ENCODE measurements at regions not wholly inside any gene's neighbourhood (a gene's known extent, or its start where the extent isn't known, plus 50 kb on each side); places are given as distances from the start of the nearest gene placed in this dataset.

DNA sequence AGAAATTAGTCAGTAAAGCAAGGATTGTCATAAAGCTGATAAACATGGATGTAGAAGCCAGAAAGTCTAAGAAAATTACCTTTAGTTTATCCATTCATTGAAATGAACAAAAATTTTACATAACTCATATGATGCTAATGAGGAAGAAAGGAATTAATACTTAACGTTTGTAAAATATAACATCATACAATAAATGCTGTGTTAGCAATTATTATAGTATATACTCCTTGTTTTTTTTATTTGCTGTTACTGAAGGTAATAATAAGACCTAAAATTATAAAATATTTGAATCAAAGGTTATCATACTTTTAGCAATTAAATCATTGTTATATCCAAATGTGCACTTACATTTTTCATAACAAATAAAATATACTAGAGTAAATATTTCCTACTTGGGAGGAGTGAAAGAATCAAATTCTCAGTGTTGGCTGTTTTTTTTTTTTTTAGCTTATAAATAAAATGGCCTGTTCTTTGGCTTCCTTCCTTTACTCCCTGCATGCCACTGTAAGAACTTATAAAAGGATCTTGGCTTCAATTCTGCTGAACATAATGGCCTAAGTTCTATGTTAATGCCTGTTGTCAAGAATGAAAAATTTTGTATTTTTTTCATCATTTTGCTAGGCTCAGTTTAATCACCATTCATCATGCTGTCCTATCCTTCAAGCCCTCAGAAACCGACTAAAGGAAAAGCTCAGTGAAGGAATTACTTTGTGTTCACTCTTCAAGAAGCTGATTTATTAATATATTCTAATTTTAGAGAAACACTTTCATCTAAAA lies 167.4 kb upstream of the SLITRK1 start:
- intact Hi-C loops (cut with DNase I): no loop called here
- H3K36me3 ChIP-seq (ENCODE audit: insufficient read depth in 1 of 2, low read depth in 1 of 2): no peaks in the 10 kb centered on the region
- no peak overlapping the region for H3K4me3 ChIP-seq
- DNase-seq (no peak), ATAC-seq (no peak)
- TF ChIP-seq, protein P1, sequence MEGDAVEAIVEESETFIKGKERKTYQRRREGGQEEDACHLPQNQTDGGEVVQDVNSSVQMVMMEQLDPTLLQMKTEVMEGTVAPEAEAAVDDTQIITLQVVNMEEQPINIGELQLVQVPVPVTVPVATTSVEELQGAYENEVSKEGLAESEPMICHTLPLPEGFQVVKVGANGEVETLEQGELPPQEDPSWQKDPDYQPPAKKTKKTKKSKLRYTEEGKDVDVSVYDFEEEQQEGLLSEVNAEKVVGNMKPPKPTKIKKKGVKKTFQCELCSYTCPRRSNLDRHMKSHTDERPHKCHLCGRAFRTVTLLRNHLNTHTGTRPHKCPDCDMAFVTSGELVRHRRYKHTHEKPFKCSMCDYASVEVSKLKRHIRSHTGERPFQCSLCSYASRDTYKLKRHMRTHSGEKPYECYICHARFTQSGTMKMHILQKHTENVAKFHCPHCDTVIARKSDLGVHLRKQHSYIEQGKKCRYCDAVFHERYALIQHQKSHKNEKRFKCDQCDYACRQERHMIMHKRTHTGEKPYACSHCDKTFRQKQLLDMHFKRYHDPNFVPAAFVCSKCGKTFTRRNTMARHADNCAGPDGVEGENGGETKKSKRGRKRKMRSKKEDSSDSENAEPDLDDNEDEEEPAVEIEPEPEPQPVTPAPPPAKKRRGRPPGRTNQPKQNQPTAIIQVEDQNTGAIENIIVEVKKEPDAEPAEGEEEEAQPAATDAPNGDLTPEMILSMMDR (IDR thresholded peaks at IDR 0.05): no peak
- H3K27me3 ChIP-seq (ENCODE audit: insufficient read depth in 3 of 3, low read length in 2 of 3): no peaks in the 10 kb centered on the region
- 71 to 73% (median 72%) methylated on average over 2 of the region's 2 CpGs for WGBS, 3 donors
- no peaks in the 10 kb centered on the region for H3K4me1 ChIP-seq
- no peak overlapping the region for H3K27ac ChIP-seq
- H3K9me3 ChIP-seq: no peaks in the 10 kb centered on the region

GRCh38 chr13:84044805-84045204 lies 162.5 kb upstream of the SLITRK1 start:
- DNase-seq: no peak
- Histone ChIP-seq H3K36me3 (ENCODE audit: insufficient read depth in 1 of 2, low read depth in 1 of 2) (no peaks in the 10 kb centered on the region), H3K4me3 (no peak overlapping the region), H3K9me3 (no peaks in the 10 kb centered on the region), H3K4me1 (no peaks in the 10 kb centered on the region), H3K27ac (no peak overlapping the region), H3K27me3 (ENCODE audit: insufficient read depth in 3 of 3, low read length in 2 of 3) (no peaks in the 10 kb centered on the region)
- no peak for ATAC-seq
- WGBS, 3 donors: 64 to 70% (median 68%) methylated on average over 2 of the region's 2 CpGs
- TF ChIP-seq, protein P1 (IDR thresholded peaks at IDR 0.05): no peak
- intact Hi-C loops (cut with DNase I): no loop called here

DNA sequence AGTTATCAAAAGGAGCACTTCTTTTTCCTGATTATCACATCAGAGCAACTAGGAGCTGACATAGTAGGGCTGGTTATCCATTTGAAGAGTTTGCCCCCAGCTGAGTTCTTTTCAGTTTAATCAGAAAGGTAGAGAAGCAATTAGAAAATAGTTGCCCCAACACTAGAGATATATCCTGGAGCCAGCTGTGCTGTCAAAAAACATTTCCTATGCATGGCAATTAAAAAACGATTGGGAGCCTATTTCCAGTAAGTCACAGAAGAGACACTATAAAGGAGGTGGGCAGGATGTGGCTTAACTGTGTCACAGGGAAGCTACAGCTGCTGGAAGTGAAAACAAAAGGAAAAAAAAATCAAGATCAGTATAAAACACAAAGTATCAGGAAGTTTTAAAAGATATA lies 155.7 kb upstream of the SLITRK1 start:
- TF ChIP-seq, protein P1 (IDR thresholded peaks at IDR 0.05): no peak
- no peak for ATAC-seq
- Histone ChIP-seq H3K27me3 (ENCODE audit: insufficient read depth in 3 of 3, low read length in 2 of 3) (no peaks in the 10 kb centered on the region), H3K4me3 (no peak overlapping the region), H3K9me3 (no peaks in the 10 kb centered on the region), H3K27ac (no peak overlapping the region), H3K4me1 (no peaks in the 10 kb centered on the region), H3K36me3 (ENCODE audit: insufficient read depth in 1 of 2, low read depth in 1 of 2) (no peaks in the 10 kb centered on the region)
- DNase-seq: no peak
- intact Hi-C loops (cut with DNase I): no loop called here
- 1 to 7% (median 3%) methylated on average over 1 of the region's 1 CpG for WGBS, 3 donors

DNA sequence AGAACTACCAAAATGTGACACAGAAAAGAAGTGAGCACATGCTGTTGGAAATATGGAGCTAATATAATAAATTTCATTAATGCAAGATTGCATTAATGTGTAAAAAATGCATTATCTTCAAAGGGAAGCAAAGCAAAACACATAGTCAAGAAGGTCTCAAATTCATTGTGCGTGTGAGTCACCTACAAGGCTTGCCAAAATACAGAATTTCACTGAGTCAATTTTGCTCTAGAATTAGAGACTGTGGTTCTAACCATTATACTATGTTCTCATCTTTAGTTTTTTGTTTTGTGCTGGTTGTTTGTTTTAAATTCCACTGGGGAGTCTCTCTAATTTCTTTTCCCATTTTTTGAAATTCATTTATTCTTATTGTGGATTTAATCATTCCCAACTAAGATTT lies 149.8 kb upstream of the SLITRK1 start:
- 21 to 74% (median 37%) methylated on average over 1 of the region's 1 CpG for WGBS, 3 donors
- Histone ChIP-seq H3K27ac (no peak overlapping the region), H3K36me3 (ENCODE audit: insufficient read depth in 1 of 2, low read depth in 1 of 2) (no peaks in the 10 kb centered on the region), H3K4me3 (no peak overlapping the region), H3K4me1 (no peaks in the 10 kb centered on the region), H3K27me3 (ENCODE audit: insufficient read depth in 3 of 3, low read length in 2 of 3) (no peaks in the 10 kb centered on the region), H3K9me3 (no peaks in the 10 kb centered on the region)
- DNase-seq: no peak
- TF ChIP-seq, protein P1 (IDR thresholded peaks at IDR 0.05): no peak
- no peak for ATAC-seq
- intact Hi-C loops (cut with DNase I): no loop called here

- intact Hi-C loops (cut with DNase I): no loop called here
- WGBS, 3 donors: 83 to 85% (median 83%) methylated on average over 4 of the region's 4 CpGs
- no peak overlapping the region for H3K4me3 ChIP-seq
- H3K4me1 ChIP-seq: no peaks in the 10 kb centered on the region
- ATAC-seq (no peak), DNase-seq (no peak)
- no peak overlapping the region for H3K27ac ChIP-seq
- no peaks in the 10 kb centered on the region for H3K36me3 ChIP-seq (ENCODE audit: insufficient read depth in 1 of 2, low read depth in 1 of 2)
- no peaks in the 10 kb centered on the region for H3K9me3 ChIP-seq
- TF ChIP-seq, protein P1 (IDR thresholded peaks at IDR 0.05): no peak
- H3K27me3 ChIP-seq (ENCODE audit: insufficient read depth in 3 of 3, low read length in 2 of 3): no peaks in the 10 kb centered on the region
These were observed 148.8 kb upstream of the SLITRK1 start for GRCh38 chr13:84031120-84031519.
